Activated CD4-positive, alpha-beta T cell treated with anti-CD3 and anti-CD28 coated beads for 48 hours (primary cell): ENCODE measurements at regions not wholly inside any gene's neighbourhood (a gene's known extent, or its start where the extent isn't known, plus 50 kb on each side); places are given as distances from the start of the nearest gene placed in this dataset.
"Not testable (repeated sequence)": the region's sequence is repeated elsewhere in the genome, so short reads cannot be mapped to it uniquely, and the experiment has no call there.

Source experiments
- DNase-seq: peaks from one replicate; pipeline ENCODE4 v3.0.0-alpha.2; 2020

DNA sequence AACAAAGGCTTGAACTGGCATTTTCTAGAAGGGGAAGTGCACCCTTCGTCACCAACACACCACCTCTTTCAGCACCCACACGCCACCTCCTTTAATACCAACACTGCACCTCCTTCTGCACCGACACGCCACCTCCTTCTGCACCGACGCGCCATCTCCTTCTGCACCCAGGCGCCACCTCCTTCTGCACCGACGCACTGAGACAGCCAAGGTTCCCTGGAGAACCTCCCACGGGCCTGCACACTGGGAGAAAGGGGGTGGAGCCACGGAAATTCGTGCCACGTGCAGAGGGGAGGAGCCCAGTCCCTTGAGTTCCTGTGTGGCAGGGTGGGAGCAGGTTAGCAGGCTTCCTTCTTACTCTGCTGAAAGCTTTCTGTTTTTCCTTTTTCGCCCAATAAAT lies 327.9 kb upstream of the C1orf174 start:
- DNase-seq: no peak

DNA sequence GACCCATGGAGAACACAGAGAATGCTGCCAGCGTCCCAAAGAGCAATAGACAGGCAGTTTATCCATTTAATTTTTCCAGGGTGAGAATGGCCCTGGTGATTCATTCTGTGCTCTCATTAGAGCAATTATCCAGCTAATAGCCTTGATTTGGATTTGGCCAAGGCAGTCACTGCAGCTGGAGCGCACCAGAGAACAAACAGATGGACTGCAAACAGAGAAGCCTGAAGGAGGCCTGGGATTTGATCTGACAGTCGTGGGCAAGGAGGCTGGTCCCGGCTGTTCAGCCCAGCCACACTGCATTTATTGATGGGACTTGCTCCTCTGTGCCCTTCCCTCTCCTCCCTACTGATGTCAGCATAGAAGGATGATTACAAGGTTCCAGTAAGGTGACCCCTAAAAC lies 353.9 kb upstream of the C1orf174 start:
- no peak for DNase-seq

GRCh38 chr1:4256351-4256750 lies 356.3 kb upstream of the C1orf174 start:
- DNase-seq: no peak

DNA sequence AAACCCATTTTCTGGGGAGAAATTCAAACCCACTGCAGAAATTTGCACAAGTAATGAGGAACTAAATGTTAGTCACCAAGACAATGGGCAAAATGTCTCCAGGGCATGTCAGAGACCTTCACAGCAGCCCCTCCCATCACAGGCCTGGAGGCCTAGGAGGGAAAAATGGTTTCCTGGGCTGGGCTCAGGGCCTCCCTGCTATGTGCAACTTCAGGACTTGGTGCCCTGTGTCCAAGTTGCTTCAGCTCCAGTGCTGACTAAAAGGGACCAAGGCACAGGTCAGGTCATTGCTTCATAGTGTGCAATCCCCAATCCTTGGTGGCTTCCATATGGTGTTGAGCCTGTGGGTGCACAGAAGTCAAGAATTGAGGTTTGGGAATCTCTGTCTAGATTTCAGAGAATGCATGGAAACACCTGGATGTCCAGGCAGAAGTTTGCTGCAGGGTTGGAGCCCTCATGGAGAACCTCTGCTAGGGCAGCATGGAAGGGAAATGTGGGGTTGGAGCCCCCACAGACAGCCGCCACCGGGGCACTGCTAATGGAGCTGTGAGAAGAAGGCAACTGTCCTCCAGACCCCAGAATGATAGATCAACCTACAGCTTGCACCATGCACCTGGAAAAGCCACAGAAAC lies 358.2 kb upstream of the C1orf174 start:
- not testable (repeated sequence) for DNase-seq

GRCh38 chr1:4261327-4261726 lies 361.3 kb upstream of the C1orf174 start:
- no peak for DNase-seq

- DNase-seq: no peak
Observed at GRCh38 chr1:4262665-4263064, 362.6 kb upstream of the C1orf174 start.

DNA sequence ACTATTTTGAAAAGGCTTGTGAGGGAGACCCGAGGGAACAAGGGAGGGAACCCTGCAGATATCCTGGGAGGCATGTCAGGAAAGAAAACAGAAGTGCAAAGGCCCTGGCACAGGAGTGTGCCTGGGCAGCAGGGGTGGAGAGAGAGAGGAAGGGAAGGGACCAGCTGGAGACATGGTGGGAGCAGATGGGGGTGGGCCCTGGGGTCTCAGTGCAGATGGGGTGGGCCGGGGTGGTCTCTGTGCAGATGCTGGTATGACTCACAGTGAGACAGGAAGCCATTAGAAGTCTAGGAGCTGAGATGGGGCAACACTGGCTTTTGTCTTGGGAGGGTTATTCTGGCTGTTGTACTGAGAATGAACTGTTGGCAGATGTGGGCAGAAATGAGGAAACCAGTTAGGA lies 363.6 kb upstream of the C1orf174 start:
- DNase-seq: no peak

DNA sequence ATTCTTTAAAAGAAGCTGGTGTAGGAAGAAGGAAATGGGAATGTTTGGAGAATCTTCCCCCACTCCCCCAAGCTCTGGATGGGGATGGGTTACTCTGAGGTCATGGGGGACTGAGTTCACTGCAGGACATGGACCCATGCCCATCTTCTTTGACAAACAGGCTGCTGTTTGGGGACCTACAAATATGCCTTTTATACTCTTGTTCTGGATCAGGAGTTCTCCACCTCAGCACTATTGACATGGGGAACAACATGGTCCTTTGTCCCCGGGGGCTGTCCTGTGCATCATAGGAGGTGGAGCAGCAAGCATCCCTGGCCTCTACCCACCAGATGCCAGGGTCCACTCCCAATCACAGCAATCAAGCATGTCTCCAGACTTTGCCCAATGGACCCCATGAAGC lies 365.8 kb upstream of the C1orf174 start:
- DNase-seq: no peak

GRCh38 chr1:4267381-4268261 lies 367.5 kb upstream of the C1orf174 start:
- DNase-seq: no peak

GRCh38 chr1:4268262-4268888 lies 368.3 kb upstream of the C1orf174 start:
- no peak for DNase-seq

GRCh38 chr1:4268889-4269284 lies 368.8 kb upstream of the C1orf174 start:
- DNase-seq: no peak

DNA sequence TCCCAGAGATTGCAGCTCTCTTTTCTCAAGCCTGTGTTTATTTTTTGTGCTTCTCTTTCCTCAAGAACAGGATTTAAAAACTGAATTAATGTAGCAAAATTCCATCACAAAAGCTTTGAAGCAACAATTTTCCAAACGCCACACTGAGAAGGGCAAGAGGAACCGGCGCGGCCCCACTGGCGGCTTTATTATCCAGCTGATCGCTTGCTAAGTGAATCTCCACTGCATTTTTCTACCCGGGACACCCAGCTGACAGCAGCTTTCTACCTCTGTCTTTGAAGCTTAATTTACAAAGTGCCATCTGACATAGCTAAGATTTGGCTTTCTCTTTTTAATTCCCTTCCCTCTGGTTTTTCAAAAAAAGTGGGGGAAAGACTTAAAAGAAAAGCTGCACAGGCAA lies 369.3 kb upstream of the C1orf174 start:
- no peak for DNase-seq

DNA sequence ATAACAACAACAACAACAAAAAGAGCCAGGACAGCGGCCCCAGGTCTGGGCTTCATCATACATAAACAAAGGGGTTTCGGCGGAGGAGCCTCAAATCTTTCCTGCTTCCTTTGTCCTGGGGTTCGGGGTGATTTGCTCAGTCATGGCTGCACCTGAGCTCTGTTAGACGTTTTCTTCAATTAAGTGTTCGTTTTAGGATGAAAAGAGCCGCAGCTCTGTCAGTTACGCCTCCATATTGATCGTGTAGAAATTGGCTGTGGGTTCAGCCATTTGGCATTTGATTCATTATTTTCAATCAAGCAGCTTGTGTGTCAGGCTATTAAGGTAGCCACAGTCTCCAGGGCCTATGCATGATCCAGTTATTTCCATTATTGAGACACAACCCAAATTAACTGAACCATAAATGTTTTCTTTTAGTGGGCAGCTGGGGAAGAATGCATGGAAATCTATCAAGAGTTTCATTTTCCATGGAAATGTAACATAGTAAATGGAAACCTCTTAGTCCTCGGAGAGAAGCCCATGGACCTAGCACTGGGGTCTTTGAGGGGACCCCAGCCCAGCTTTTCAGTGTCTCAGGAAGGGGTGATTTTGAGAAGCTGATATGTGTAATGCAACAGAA lies 370.0 kb upstream of the C1orf174 start:
- DNase-seq: no peak

DNA sequence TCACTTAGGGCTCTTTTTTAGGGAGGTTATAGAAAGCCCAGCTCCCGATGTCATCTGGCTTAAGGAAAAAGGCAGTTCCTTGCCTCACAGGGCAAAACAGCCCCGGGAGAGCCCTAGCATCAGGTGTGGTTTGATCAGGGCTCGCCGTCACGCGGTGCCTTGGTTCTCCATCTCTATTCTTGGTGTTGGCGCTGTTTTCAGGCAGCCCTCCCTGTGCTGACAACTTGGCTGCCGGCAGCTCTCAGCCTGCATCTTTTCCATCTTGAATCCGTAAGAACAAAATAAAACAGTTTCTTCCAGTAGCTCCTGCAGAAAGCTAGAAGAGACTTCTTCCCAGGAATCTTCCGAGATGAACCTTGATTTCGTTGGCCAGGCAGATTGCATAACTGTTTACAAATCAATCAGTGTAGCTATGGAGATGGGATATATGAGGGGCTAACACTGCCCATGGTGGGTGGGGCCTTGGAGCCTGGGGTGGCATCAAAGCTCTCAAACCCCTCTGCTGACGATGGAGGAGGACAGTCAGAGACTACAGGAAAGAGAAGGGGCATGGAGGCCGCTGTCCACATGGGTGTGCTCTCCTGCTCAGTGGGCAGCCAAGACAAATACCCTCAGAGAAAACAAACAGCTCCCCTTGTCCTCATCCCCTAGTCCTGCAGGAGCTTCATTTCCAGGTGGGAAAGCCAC lies 370.7 kb upstream of the C1orf174 start:
- no peak for DNase-seq

GRCh38 chr1:4271338-4271998 lies 371.4 kb upstream of the C1orf174 start:
- no peak for DNase-seq

GRCh38 chr1:4272568-4272967 lies 372.5 kb upstream of the C1orf174 start:
- no peak for DNase-seq

- no peak for DNase-seq
Observed at GRCh38 chr1:4273243-4273642, 373.2 kb upstream of the C1orf174 start.

GRCh38 chr1:4273747-4274146 lies 373.7 kb upstream of the C1orf174 start:
- no peak for DNase-seq

GRCh38 chr1:4275083-4275482 lies 375.0 kb upstream of the C1orf174 start:
- no peak for DNase-seq

GRCh38 chr1:4276238-4276637 lies 376.2 kb upstream of the C1orf174 start:
- DNase-seq: no peak

DNA sequence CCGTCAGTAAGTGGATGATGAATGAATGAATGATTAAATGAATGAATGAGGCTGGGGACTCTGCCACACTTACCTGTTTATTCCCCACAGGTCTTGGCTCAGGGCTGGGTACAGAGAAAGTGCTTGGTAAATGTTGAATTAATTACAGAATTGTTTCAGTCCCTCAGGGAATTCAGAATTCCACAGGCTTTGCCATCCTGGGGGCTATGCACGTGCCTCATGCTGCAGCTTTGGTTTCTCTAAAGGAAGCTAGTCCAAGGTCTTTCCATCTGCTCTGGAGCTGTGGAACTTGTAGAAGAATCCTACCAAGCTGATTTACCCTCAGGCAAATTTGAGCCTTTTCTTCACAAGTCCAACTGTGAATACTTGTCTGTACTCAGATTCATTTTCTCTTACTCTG lies 376.8 kb upstream of the AJAP1 start:
- DNase-seq: no peak

- no peak for DNase-seq
Observed at GRCh38 chr1:4284976-4285375, 369.4 kb upstream of the AJAP1 start.
